ENCODE measurements at regions not wholly inside any gene's neighbourhood (a gene's known extent, or its start where the extent isn't known, plus 50 kb on each side); places are given as distances from the start of the nearest gene placed in this dataset.

- Histone ChIP-seq H3K4me3 (replicated peaks; ENCODE audit: insufficient read depth, low read length) (no peak overlapping the region), H3K27me3 (ENCODE audit: insufficient read depth, poor library complexity, severe bottlenecking) (no peaks in the 10 kb centered on the region), H3K27ac (replicated peaks) (no peak overlapping the region)
- TF ChIP-seq, protein P1, sequence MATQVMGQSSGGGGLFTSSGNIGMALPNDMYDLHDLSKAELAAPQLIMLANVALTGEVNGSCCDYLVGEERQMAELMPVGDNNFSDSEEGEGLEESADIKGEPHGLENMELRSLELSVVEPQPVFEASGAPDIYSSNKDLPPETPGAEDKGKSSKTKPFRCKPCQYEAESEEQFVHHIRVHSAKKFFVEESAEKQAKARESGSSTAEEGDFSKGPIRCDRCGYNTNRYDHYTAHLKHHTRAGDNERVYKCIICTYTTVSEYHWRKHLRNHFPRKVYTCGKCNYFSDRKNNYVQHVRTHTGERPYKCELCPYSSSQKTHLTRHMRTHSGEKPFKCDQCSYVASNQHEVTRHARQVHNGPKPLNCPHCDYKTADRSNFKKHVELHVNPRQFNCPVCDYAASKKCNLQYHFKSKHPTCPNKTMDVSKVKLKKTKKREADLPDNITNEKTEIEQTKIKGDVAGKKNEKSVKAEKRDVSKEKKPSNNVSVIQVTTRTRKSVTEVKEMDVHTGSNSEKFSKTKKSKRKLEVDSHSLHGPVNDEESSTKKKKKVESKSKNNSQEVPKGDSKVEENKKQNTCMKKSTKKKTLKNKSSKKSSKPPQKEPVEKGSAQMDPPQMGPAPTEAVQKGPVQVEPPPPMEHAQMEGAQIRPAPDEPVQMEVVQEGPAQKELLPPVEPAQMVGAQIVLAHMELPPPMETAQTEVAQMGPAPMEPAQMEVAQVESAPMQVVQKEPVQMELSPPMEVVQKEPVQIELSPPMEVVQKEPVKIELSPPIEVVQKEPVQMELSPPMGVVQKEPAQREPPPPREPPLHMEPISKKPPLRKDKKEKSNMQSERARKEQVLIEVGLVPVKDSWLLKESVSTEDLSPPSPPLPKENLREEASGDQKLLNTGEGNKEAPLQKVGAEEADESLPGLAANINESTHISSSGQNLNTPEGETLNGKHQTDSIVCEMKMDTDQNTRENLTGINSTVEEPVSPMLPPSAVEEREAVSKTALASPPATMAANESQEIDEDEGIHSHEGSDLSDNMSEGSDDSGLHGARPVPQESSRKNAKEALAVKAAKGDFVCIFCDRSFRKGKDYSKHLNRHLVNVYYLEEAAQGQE (IDR thresholded peaks at IDR 0.05; ENCODE audit: insufficient replicate concordance, low read depth), result no peak
- no peak for TF ChIP-seq POLR2AphosphoS5 (IDR thresholded peaks at IDR 0.05; ENCODE audit: low read depth)
- no peak for DNase-seq (ENCODE audit: low read depth in 1 of 2, low spot score in 1 of 2)
Measured at GRCh38 chr11:36729825-36730224, 131.8 kb upstream of the RAG2 start.

GRCh38 chr11:36726420-36726819, 128.4 kb upstream of the RAG2 start:
- no peak overlapping the region for H3K27ac ChIP-seq (replicated peaks)
- H3K27me3 ChIP-seq (ENCODE audit: insufficient read depth, poor library complexity, severe bottlenecking), result no peaks in the 10 kb centered on the region
- no peak for DNase-seq (ENCODE audit: low read depth in 1 of 2, low spot score in 1 of 2)
- TF ChIP-seq GABPA (IDR thresholded peaks at IDR 0.05; ENCODE audit: low read depth) (no peak), POLR2AphosphoS5 (IDR thresholded peaks at IDR 0.05; ENCODE audit: low read depth) (no peak), CTCF (IDR thresholded peaks at IDR 0.05; ENCODE audit: insufficient read depth, low read length) (no peak), SPI1 (IDR thresholded peaks at IDR 0.05; ENCODE audit: borderline replicate concordance, low read depth) (no peak)
- TF ChIP-seq, protein P1 (IDR thresholded peaks at IDR 0.05; ENCODE audit: insufficient replicate concordance, low read depth), result no peak
- no peak overlapping the region for H3K4me3 ChIP-seq (replicated peaks; ENCODE audit: insufficient read depth, low read length)

DNA sequence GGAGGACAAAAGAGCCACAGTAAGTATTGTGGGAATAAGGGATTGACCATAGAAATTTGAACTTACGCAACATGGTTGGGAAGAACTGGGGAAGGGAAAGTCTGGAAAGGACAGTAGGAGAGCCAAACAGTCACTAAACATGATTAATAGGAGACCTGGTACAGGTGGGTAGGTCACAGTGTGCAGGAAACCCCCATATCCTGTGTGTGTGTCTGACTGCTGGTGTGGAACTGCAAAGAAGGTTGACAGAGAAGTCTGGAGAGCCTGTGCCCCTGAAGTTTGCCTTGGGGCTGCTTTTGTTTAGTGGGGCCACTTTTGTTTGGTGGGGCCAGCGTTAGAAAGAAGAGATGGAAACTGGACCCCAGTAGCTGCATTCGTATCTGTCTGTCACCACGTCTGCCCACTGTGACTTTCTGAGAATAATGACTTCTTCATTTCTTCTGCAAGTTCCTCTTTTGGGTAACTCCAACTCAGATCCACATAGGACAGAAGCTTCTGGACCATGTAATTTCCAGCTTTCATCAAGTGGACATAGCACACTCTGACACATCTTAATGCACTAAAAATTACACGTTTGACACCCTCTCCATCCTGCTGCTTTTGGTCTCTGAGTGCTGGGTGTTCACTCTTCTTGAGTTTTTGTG, 126.8 kb upstream of the RAG2 start:
- no peak overlapping the region for H3K27ac ChIP-seq (replicated peaks)
- TF ChIP-seq CTCF (IDR thresholded peaks at IDR 0.05; ENCODE audit: insufficient read depth, low read length) (no peak), SPI1 (IDR thresholded peaks at IDR 0.05; ENCODE audit: borderline replicate concordance, low read depth) (peak; percentile 85)
- H3K27me3 ChIP-seq (ENCODE audit: insufficient read depth, poor library complexity, severe bottlenecking), result no peaks in the 10 kb centered on the region
- DNase-seq (ENCODE audit: low read depth in 1 of 2, low spot score in 1 of 2), result peak in 1 of 2 experiments; percentile 4
- H3K4me3 ChIP-seq (replicated peaks; ENCODE audit: insufficient read depth, low read length), result no peak overlapping the region

GRCh38 chr11:36722421-36722820, 124.4 kb upstream of the RAG2 start:
- Histone ChIP-seq H3K27ac (replicated peaks) (no peak overlapping the region), H3K4me3 (replicated peaks; ENCODE audit: insufficient read depth, low read length) (no peak overlapping the region), H3K27me3 (ENCODE audit: insufficient read depth, poor library complexity, severe bottlenecking) (peaks cover 8% of the 10 kb centered on the region)
- no peak for DNase-seq (ENCODE audit: low read depth in 1 of 2, low spot score in 1 of 2)
- TF ChIP-seq, protein P1 (IDR thresholded peaks at IDR 0.05; ENCODE audit: insufficient replicate concordance, low read depth), result no peak
- TF ChIP-seq CTCF (IDR thresholded peaks at IDR 0.05; ENCODE audit: insufficient read depth, low read length), result no peak
- no peak for TF ChIP-seq SPI1 (IDR thresholded peaks at IDR 0.05; ENCODE audit: borderline replicate concordance, low read depth)
- no peak for TF ChIP-seq GABPA (IDR thresholded peaks at IDR 0.05; ENCODE audit: low read depth)
- TF ChIP-seq POLR2AphosphoS5 (IDR thresholded peaks at IDR 0.05; ENCODE audit: low read depth), result no peak

Measured in HL-60 (cell line).